Heart right ventricle (tissue), 16 donors: ENCODE measurements at regions not wholly inside any gene's neighbourhood (a gene's known extent, or its start where the extent isn't known, plus 50 kb on each side); places are given as distances from the start of the nearest gene placed in this dataset.

Experiments
- ATAC-seq, 8 donors: fragments of 200-7000 bp; cut with Tn5 transposase; one replicate each; pipeline ENCODE4 v1.9.1; 2020; ENCODE audit warnings: mild to moderate bottlenecking in 8 of 8, moderate library complexity in 8 of 8, moderate number of reproducible peaks in 1 of 8
- DNase-seq, 2 donors: peaks; one replicate each; pipeline ENCODE4 v3.0.0-alpha.2; 2020
- H3K27ac ChIP-seq, 10 donors: fragments of 200-600 bp; sonication (generic) in 2 of 10; one replicate each; pipeline versions ENCODE4 v1.5.0 to v1.8.0; 2020 to 2022; ENCODE audit warnings: mild to moderate bottlenecking in 3 of 10
- H3K27me3 ChIP-seq, 7 donors: fragments of 200-600 bp; one replicate each; pipeline ENCODE4 v1.8.0; 2021 to 2022; ENCODE audit warnings: mild to moderate bottlenecking in 2 of 7
- H3K36me3 ChIP-seq, 9 donors: fragments of 200-600 bp; sonication (generic) in 1 of 9; one replicate each; pipeline versions ENCODE4 v1.5.0 to v1.8.0; 2020 to 2022; ENCODE audit warnings: mild to moderate bottlenecking in 2 of 9
- H3K4me1 ChIP-seq, 9 donors: fragments of 200-600 bp; sonication (generic) in 1 of 9; one replicate each; pipeline versions ENCODE4 v1.5.0 to v1.8.0; 2020 to 2022; ENCODE audit warnings: mild to moderate bottlenecking in 4 of 9
- H3K4me3 ChIP-seq, 10 donors: fragments of 200-600 bp; sonication (generic) in 2 of 10; one replicate each; pipeline versions ENCODE4 v1.5.0 to v1.8.0; 2020 to 2022; ENCODE audit warnings: mild to moderate bottlenecking in 7 of 10, moderate library complexity in 2 of 10
- H3K9me3 ChIP-seq, 11 donors: fragments of 200-600 bp in 10 of 11; sonication (generic) in 2 of 11; one replicate each; pipeline versions ENCODE4 v1.5.0 to v1.8.0; 2013 to 2022; ENCODE audit warnings: mild to moderate bottlenecking in 2 of 11, control low read depth in 1 of 11, moderate library complexity in 1 of 11
- WGBS, 2 donors: extraction: QIAGEN DNeasy Blood & Tissue Kit; methylation state at CpG; one replicate each; pipeline ENCODE4 v1.1.7; 2013; ENCODE audit warnings: inconsistent platforms in 1 of 2; 5-methylcytosine and 5-hydroxymethylcytosine counted together
- intact Hi-C, 10 donors: fragments of 100-400 bp; cut with DNase I; formaldehyde crosslinking; loops; one replicate each; pipeline versions ENCODE4 v1.11.1 to v1.14.2; 2022
- TF ChIP-seq, protein P1 (sequence below), 9 donors: fragments of 200-600 bp; sonication (generic) in 2 of 9; IDR thresholded peaks; one replicate each; pipeline versions ENCODE4 v1.5.0 to v1.8.0; 2021 to 2022; ENCODE audit warnings: antibody characterized with exemption in 9 of 9, mild to moderate bottlenecking in 5 of 9, moderate library complexity in 1 of 9
- donor health status: Arrhythmogenic right ventricular cardiomyopathy.
- donor health status: ischemic (EF 13 %, LVEDD 7.1; RV severe dilation, severe dysfunction).
- donor health status: healthy with polysubstance abuse.
- donor health status: DM: no; HTN: yes; CAD: no.
- donor health status: DM: no; HTN: no; CAD: no.
- donor health status: ischemic (EF 25% LVEDD 6.9; RV normal size, moderate dysfunction).
- donor health status: ischemic (EF 25% LVEDD 5.7; RV mildly dilated, moderate dysfunction).
- donor health status: healthy.
- donor health status: DM: yes; HTN: yes; CAD: no.
- donor health status: Ischemic cardiomyopathy.
- donor health status: ischemic (EF 35%, LVEDD 5.7; RV mildly dilated, moderate dysfunction).
- donor health status: nonischemic (EF 11% LVEDD 7.7; RV severe dilation, severe dysfunction).
- donor health status: DM: yes; HTN: yes; CAD: no.
- donor health status: PGD.
- donor health status: ischemic (EF 29% LVEDD 5.4; RV normal size, mild dysfunction).
- donor health status: nonischemic (EF 23%, LVEDD 6.1; RV moderate dilation, normal function).

DNA sequence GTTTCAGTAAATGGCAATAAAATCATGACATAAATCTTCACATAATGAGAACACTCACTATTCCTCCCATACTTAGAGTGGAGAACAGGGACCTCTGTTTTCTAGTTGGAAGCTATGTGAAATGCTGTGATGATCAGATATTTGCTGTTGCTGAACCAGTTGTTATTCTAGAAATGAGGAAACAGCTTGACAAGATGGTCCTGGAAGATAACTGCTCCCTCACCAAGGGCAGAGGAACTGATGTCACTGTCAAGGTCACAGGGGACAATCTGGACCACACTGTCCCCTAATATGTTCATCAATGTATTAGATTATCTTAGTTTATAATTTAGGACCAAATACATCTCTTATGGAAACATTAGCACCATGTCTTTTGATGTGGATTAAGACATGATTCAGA is 1173.3 kb downstream of the PCDH17 start:
- intact Hi-C loops = no loop called here
- DNase-seq = no peak
- H3K27ac ChIP-seq = no peak overlapping the region
- H3K4me3 ChIP-seq = no peak overlapping the region
- H3K4me1 ChIP-seq = no peaks in the 10 kb centered on the region
- H3K27me3 ChIP-seq = no peaks in the 10 kb centered on the region
- no peaks in the 10 kb centered on the region for H3K9me3 ChIP-seq
- no peak for ATAC-seq
- H3K36me3 ChIP-seq = no peaks in the 10 kb centered on the region
- TF ChIP-seq, protein P1, sequence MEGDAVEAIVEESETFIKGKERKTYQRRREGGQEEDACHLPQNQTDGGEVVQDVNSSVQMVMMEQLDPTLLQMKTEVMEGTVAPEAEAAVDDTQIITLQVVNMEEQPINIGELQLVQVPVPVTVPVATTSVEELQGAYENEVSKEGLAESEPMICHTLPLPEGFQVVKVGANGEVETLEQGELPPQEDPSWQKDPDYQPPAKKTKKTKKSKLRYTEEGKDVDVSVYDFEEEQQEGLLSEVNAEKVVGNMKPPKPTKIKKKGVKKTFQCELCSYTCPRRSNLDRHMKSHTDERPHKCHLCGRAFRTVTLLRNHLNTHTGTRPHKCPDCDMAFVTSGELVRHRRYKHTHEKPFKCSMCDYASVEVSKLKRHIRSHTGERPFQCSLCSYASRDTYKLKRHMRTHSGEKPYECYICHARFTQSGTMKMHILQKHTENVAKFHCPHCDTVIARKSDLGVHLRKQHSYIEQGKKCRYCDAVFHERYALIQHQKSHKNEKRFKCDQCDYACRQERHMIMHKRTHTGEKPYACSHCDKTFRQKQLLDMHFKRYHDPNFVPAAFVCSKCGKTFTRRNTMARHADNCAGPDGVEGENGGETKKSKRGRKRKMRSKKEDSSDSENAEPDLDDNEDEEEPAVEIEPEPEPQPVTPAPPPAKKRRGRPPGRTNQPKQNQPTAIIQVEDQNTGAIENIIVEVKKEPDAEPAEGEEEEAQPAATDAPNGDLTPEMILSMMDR (IDR thresholded peaks at IDR 0.05) = no peak

DNA sequence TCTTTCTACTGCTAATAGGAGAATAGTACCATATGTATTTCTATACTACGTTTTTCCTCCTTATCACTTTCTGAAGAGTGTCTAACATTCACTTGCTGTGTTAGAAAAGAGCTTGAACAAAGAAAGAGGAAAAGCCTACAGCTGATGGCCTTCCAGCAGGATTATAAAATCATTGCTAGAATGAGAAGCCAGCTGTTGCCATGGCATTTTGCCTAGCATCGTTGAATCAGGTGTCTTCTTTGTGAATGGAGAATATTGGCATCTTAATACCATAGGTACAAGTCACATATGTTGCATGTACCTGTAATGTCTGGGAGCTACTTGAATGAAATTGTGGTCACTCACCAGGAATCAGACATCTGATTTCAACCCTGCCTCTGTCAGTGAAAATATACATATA is 1174.9 kb downstream of the PCDH17 start:
- intact Hi-C loops = no loop called here
- TF ChIP-seq, protein P1 (IDR thresholded peaks at IDR 0.05) = no peak

DNA sequence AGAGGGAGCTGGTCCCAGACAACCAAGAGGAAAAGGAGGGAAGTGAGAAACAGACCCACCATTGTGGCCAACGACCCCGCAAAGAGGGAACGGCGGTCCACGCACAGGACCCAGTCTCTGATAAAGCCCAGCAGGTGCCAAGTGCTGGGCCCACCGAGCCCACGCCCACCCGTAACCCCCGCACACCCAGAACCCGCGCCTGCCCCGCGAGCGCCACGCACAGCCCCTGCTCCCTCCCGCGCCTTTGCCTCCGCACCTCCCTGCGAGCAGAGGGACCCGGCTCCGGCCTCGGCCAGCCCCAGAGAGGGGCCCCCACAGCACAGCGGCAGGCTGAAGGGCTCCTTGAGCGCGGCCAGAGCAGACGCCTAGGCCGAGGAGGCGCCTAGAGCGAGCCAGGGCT is 1192.2 kb downstream of the PCDH17 start:
- 94 to 96% methylated on average over 29 of the region's 29 CpGs for WGBS, 2 donors
- Histone ChIP-seq H3K9me3 (peaks cover 0 to 13% (median 0%) of the 10 kb centered on the region in 11 donors), H3K4me3 (no peak overlapping the region), H3K27me3 (no peaks in the 10 kb centered on the region), H3K27ac (no peak overlapping the region), H3K36me3 (no peaks in the 10 kb centered on the region), H3K4me1 (no peaks in the 10 kb centered on the region)
- TF ChIP-seq, protein P1 (IDR thresholded peaks at IDR 0.05) = no peak
- no peak for ATAC-seq
- intact Hi-C loops = no loop called here
- DNase-seq = no peak

More for the DNA sequence above, 1174.9 kb downstream of the PCDH17 start:
- H3K4me1 ChIP-seq = no peaks in the 10 kb centered on the region
- no peak for ATAC-seq
- DNase-seq = no peak
- H3K36me3 ChIP-seq = no peaks in the 10 kb centered on the region
- no peak overlapping the region for H3K27ac ChIP-seq
- H3K4me3 ChIP-seq = no peak overlapping the region
- peaks cover 0 to 6% (median 0%) of the 10 kb centered on the region in 11 donors for H3K9me3 ChIP-seq
- WGBS, 2 donors = 51 to 63% methylated on average over 2 of the region's 2 CpGs
- no peaks in the 10 kb centered on the region for H3K27me3 ChIP-seq

DNA sequence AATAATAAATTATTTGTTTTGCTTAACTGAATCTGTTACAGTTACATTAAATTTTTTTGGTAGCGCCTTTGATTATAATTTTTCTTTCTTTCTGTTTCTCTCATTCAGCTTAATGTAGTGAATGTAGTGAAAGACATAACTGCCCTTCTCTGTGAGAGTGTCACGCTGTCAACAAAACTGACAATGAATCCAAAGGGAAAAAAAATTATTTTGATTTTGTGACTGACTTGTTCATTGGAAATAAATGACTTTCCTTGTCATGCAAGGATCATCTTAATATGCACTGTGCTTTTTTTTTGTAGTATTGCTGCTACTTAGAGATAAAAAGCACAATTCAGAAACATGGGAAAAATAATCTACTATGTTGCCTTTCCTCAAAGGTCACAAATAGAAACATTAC is 1196.4 kb downstream of the PCDH17 start:
- Histone ChIP-seq H3K4me1 (no peaks in the 10 kb centered on the region), H3K27me3 (no peaks in the 10 kb centered on the region), H3K36me3 (no peaks in the 10 kb centered on the region), H3K9me3 (peaks cover 0 to 12% (median 0%) of the 10 kb centered on the region in 11 donors), H3K27ac (no peak overlapping the region), H3K4me3 (no peak overlapping the region)
- no peak for ATAC-seq
- TF ChIP-seq, protein P1 (IDR thresholded peaks at IDR 0.05) = no peak
- no peak for DNase-seq
- intact Hi-C loops = no loop called here
- WGBS, 2 donors = 98% methylated on average over 2 of the region's 2 CpGs

DNA sequence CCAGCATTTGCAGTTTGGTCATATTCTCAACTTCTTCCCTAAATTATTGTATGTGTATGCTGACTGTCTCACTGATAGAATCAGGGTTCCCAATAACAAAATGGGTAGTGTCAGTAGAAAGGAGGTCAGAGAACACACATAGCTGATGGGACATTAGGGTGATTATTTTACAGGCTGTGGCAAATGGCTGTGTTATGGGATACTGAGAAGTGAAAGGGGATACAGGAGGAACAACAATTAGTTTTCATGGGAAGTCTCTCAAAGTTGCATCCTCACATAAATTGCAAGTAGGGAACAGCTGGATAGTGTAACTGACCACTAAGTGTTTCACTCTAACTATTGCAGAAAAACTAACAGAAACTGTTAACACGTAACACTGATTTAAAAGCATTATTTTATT is 1199.3 kb downstream of the PCDH17 start:
- Histone ChIP-seq H3K4me3 (no peak overlapping the region), H3K36me3 (no peaks in the 10 kb centered on the region), H3K27ac (no peak overlapping the region), H3K9me3 (peaks cover 0 to 4% (median 0%) of the 10 kb centered on the region in 11 donors), H3K27me3 (no peaks in the 10 kb centered on the region), H3K4me1 (no peaks in the 10 kb centered on the region)
- TF ChIP-seq, protein P1 (IDR thresholded peaks at IDR 0.05) = no peak
- WGBS, 2 donors = 42 to 93% methylated on average over 1 of the region's 1 CpG
- intact Hi-C loops = no loop called here
- DNase-seq = no peak
- ATAC-seq = no peak
